ENCODE measurements at regions not wholly inside any gene's neighbourhood (a gene's known extent, or its start where the extent isn't known, plus 50 kb on each side); places are given as distances from the start of the nearest gene placed in this dataset.

- H3K79me2 ChIP-seq (ENCODE audit: control insufficient read depth, insufficient read depth, low read length): no peaks in the 10 kb centered on the region
- intact Hi-C loops (cut with micrococcal nuclease) (no loop called here), in situ Hi-C loops (cut with MboI) (no loop called here)
- no peak overlapping the region for H2AFZ ChIP-seq (ENCODE audit: low read depth, low read length)
- no peak for DNase-seq (ENCODE audit: extremely low read depth in 1 of 4, low spot score in 3 of 4)
- H3K4me2 ChIP-seq (ENCODE audit: insufficient read depth, low read length): no peak overlapping the region
- no peaks in the 10 kb centered on the region for H3K9me1 ChIP-seq (ENCODE audit: control insufficient read depth, insufficient read depth, low read length)
- no peaks in the 10 kb centered on the region for H4K20me1 ChIP-seq (replicated peaks; ENCODE audit: control insufficient read depth, insufficient read depth, low read length)
- H3K9me3 ChIP-seq (replicated peaks; ENCODE audit: control insufficient read depth, insufficient read depth, low read depth, low read length): no peaks in the 10 kb centered on the region
- no peaks in the 10 kb centered on the region for H3K4me1 ChIP-seq (replicated peaks in 1 of 2; ENCODE audit: control insufficient read depth in 2 of 2, insufficient read depth in 2 of 2, low read length in 2 of 2)
- H3K36me3 ChIP-seq (ENCODE audit: control insufficient read depth, insufficient read depth, low read length): no peaks in the 10 kb centered on the region
- no peak overlapping the region for H3K4me3 ChIP-seq
- no peak overlapping the region for H3K27ac ChIP-seq (ENCODE audit: extremely low read depth, low read depth, low read length)
- TF ChIP-seq SIN3B (IDR thresholded peaks at IDR 0.05; ENCODE audit: low read depth) (no peak), ZNF57 (CRISPR knock-in tag; IDR thresholded peaks at IDR 0.05) (no peak), NR2C2 (CRISPR knock-in tag; IDR thresholded peaks at IDR 0.05) (no peak), NR2C2 (tag; IDR thresholded peaks at IDR 0.05) (no peak), STAT5B (CRISPR knock-in tag; IDR thresholded peaks at IDR 0.05) (no peak), HNRNPH1 (optimal IDR thresholded peaks at IDR 0.05; ENCODE audit: low read depth, low read length) (no peak)
- CTCF ChIA-PET (ENCODE audit: low intra/inter-chr PET ratio): no interaction called here
- FAIRE-seq: no peak
- H3K27me3 ChIP-seq (ENCODE audit: control insufficient read depth in 2 of 2, insufficient read depth in 2 of 2, low read length in 2 of 2): peaks cover 2 to 12% of the 10 kb centered on the region in 2 experiments; a peak in 4 of 5 replicates
- no peak for ATAC-seq
- no TSS peak for BruUV-seq (replicated peaks)
- POLR2A ChIA-PET: no interaction called here
- 0% methylated on average over 3 of the region's 4 CpGs for WGBS (ENCODE audit: insufficient coverage, low coverage, missing lambda C conversion rate)
- no peak overlapping the region for H3K9ac ChIP-seq (ENCODE audit: insufficient read depth in 1 of 2, low read depth in 2 of 2, low read length in 2 of 2)
Observed at GRCh38 chr3:66583424-66584040, 82.7 kb upstream of the LRIG1 start.

- no peak overlapping the region for H3K27ac ChIP-seq (ENCODE audit: extremely low read depth, low read depth, low read length)
- no peak for DNase-seq (ENCODE audit: extremely low read depth in 1 of 4, low spot score in 3 of 4)
- no peak overlapping the region for H3K4me2 ChIP-seq (ENCODE audit: insufficient read depth, low read length)
- WGBS (ENCODE audit: insufficient coverage, low coverage, missing lambda C conversion rate): 0% methylated on average over 1 of the region's 1 CpG
- H3K36me3 ChIP-seq (ENCODE audit: control insufficient read depth, insufficient read depth, low read length): no peaks in the 10 kb centered on the region
- peaks cover 2 to 12% of the 10 kb centered on the region in 2 experiments; a peak in 4 of 5 replicates for H3K27me3 ChIP-seq (ENCODE audit: control insufficient read depth in 2 of 2, insufficient read depth in 2 of 2, low read length in 2 of 2)
- H3K9me1 ChIP-seq (ENCODE audit: control insufficient read depth, insufficient read depth, low read length): no peaks in the 10 kb centered on the region
- no peaks in the 10 kb centered on the region for H3K79me2 ChIP-seq (ENCODE audit: control insufficient read depth, insufficient read depth, low read length)
- TF ChIP-seq ZNF408 (CRISPR knock-in tag; IDR thresholded peaks at IDR 0.05; ENCODE audit: low read depth): no peak
- TF ChIP-seq CREB5 (CRISPR knock-in tag; IDR thresholded peaks at IDR 0.05): no peak
- TF ChIP-seq XRCC3 (IDR thresholded peaks at IDR 0.05): no peak
- TF ChIP-seq DACH1 (IDR thresholded peaks at IDR 0.05; ENCODE audit: partially characterized antibody): no peak
- H2AFZ ChIP-seq (ENCODE audit: low read depth, low read length): no peak overlapping the region
- no peak for FAIRE-seq
- no peaks in the 10 kb centered on the region for H4K20me1 ChIP-seq (replicated peaks; ENCODE audit: control insufficient read depth, insufficient read depth, low read length)
- in situ Hi-C loops (cut with MboI): no loop called here
- no peak overlapping the region for H3K9ac ChIP-seq (ENCODE audit: insufficient read depth in 1 of 2, low read depth in 2 of 2, low read length in 2 of 2)
- intact Hi-C loops (cut with micrococcal nuclease): no loop called here
- no peak for ATAC-seq
- no peaks in the 10 kb centered on the region for H3K4me1 ChIP-seq (replicated peaks in 1 of 2; ENCODE audit: control insufficient read depth in 2 of 2, insufficient read depth in 2 of 2, low read length in 2 of 2)
- no peak overlapping the region for H3K4me3 ChIP-seq
- ChIA-PET POLR2A (no interaction called here), CTCF (ENCODE audit: low intra/inter-chr PET ratio) (interaction anchor here (0.6 kb wide), 1 partner anchor 209 kb away, joined by 3 read pairs; no protein-coding TSS in a partner anchor)
- no peaks in the 10 kb centered on the region for H3K9me3 ChIP-seq (replicated peaks; ENCODE audit: control insufficient read depth, insufficient read depth, low read depth, low read length)
- BruUV-seq (replicated peaks): no TSS peak
Observed at GRCh38 chr3:66585520-66586095, 84.8 kb upstream of the LRIG1 start.
